Ishikawa (cell line): ENCODE measurements at regions not wholly inside any gene's neighbourhood (a gene's known extent, or its start where the extent isn't known, plus 50 kb on each side); places are given as distances from the start of the nearest gene placed in this dataset.

Experiments used
- CEBPB ChIP-seq: IDR thresholded peaks from 2 replicates; pipeline ENCODE4 v1.6.1; 2012
- CREB1 ChIP-seq: IDR thresholded peaks from 2 replicates; pipeline ENCODE4 v1.6.1; 2012; ENCODE audit warnings: low read depth
- EGR1 ChIP-seq: IDR thresholded peaks from 2 replicates; pipeline ENCODE4 v1.6.1; 2012
- EP300 ChIP-seq: IDR thresholded peaks from 2 replicates; pipeline ENCODE4 v1.6.1; 2012; ENCODE audit warnings: borderline replicate concordance
- FOXM1 ChIP-seq: IDR thresholded peaks from 2 replicates; pipeline ENCODE4 v1.6.1; 2012; ENCODE audit warnings: low read depth, borderline replicate concordance
- MAX ChIP-seq: IDR thresholded peaks from 2 replicates; pipeline ENCODE4 v1.6.1; 2012
- NFIC ChIP-seq: IDR thresholded peaks from 2 replicates; pipeline ENCODE4 v1.6.1; 2012
- RAD21 ChIP-seq: IDR thresholded peaks from 2 replicates; pipeline ENCODE4 v1.6.1; 2012; ENCODE audit warnings: low read depth
- REST ChIP-seq: IDR thresholded peaks from 2 replicates; pipeline ENCODE4 v1.6.1; 2012; ENCODE audit warnings: low read depth, mild to moderate bottlenecking
- TAF1 ChIP-seq: IDR thresholded peaks from 2 replicates; pipeline ENCODE4 v1.6.1; 2012; ENCODE audit warnings: low read depth, mild to moderate bottlenecking
- TCF12 ChIP-seq: IDR thresholded peaks from 2 replicates; pipeline ENCODE4 v1.6.1; 2012; ENCODE audit warnings: low read depth
- TEAD4 ChIP-seq: IDR thresholded peaks from 2 replicates; pipeline ENCODE4 v1.6.1; 2012
- USF1 ChIP-seq: IDR thresholded peaks from 2 replicates; pipeline ENCODE4 v1.6.1; 2012
- YY1 ChIP-seq: IDR thresholded peaks from 2 replicates; pipeline ENCODE4 v1.6.1; 2012; ENCODE audit warnings: low read depth
- ZBTB7A ChIP-seq: IDR thresholded peaks from 2 replicates; pipeline ENCODE4 v1.6.1; 2012; ENCODE audit warnings: low read depth

GRCh38 chr4:13797061-13797460 lies 169.5 kb upstream of the BOD1L1 start:
- no peak for TF ChIP-seq TCF12
- no peak for TF ChIP-seq REST
- TF ChIP-seq CEBPB: no peak

GRCh38 chr4:13815231-13815630 lies 187.7 kb upstream of the BOD1L1 start:
- no peak for TF ChIP-seq MAX
- TF ChIP-seq EP300: no peak
- no peak for TF ChIP-seq ZBTB7A
- TF ChIP-seq CREB1: no peak
- TF ChIP-seq TCF12: no peak
- no peak for TF ChIP-seq EGR1
- TF ChIP-seq TAF1: no peak
- TF ChIP-seq USF1: no peak
- TF ChIP-seq YY1: no peak
- no peak for TF ChIP-seq REST
- no peak for TF ChIP-seq RAD21
- no peak for TF ChIP-seq CEBPB

- TF ChIP-seq FOXM1: no peak
- TF ChIP-seq TEAD4: no peak
- TF ChIP-seq USF1: no peak
- no peak for TF ChIP-seq ZBTB7A
- TF ChIP-seq YY1: no peak
- TF ChIP-seq TCF12: no peak
- no peak for TF ChIP-seq TAF1
- TF ChIP-seq NFIC: no peak
Measured at GRCh38 chr4:13816472-13816871, 188.9 kb upstream of the BOD1L1 start.

- TF ChIP-seq RAD21 (no peak), TAF1 (no peak), ZBTB7A (no peak)
Measured at GRCh38 chr4:13821522-13821921, 194.0 kb upstream of the BOD1L1 start.

GRCh38 chr4:13829457-13829856 lies 201.9 kb upstream of the BOD1L1 start:
- TF ChIP-seq ZBTB7A: no peak
- no peak for TF ChIP-seq FOXM1
- TF ChIP-seq TEAD4: no peak
- no peak for TF ChIP-seq YY1
- no peak for TF ChIP-seq RAD21
- no peak for TF ChIP-seq REST
- no peak for TF ChIP-seq MAX
- no peak for TF ChIP-seq TAF1
- no peak for TF ChIP-seq TCF12
- no peak for TF ChIP-seq EGR1
- no peak for TF ChIP-seq CREB1

- TF ChIP-seq FOXM1 (no peak), EGR1 (no peak), MAX (no peak), CREB1 (no peak), USF1 (no peak), TEAD4 (no peak), NFIC (no peak), TAF1 (no peak), YY1 (no peak), TCF12 (no peak)
Measured at GRCh38 chr4:13830449-13830848, 202.9 kb upstream of the BOD1L1 start.
